GM18519 (cell line): ENCODE measurements at regions not wholly inside any gene's neighbourhood (a gene's known extent, or its start where the extent isn't known, plus 50 kb on each side); places are given as distances from the start of the nearest gene placed in this dataset.

Experiments used
- ATAC-seq: cut with Tn5 transposase; IDR thresholded peaks from one replicate; pipeline ENCODE4 v1.9.1; 2021; ENCODE audit warnings: mild to moderate bottlenecking, moderate library complexity; ENCODE audit not compliant: unreplicated experiment, low FRiP score

GRCh38 chr4:138426786-138427185 lies 184.6 kb upstream of the SLC7A11 start:
- no peak for ATAC-seq

GRCh38 chr4:138420471-138420870 lies 178.3 kb upstream of the SLC7A11 start:
- ATAC-seq: no peak

GRCh38 chr4:138414202-138414601 lies 172.1 kb upstream of the SLC7A11 start:
- no peak for ATAC-seq

- no peak for ATAC-seq
These were observed 171.1 kb upstream of the SLC7A11 start for GRCh38 chr4:138413273-138413672.

- ATAC-seq: no peak
These were observed 170.7 kb upstream of the SLC7A11 start for GRCh38 chr4:138412847-138413246.

GRCh38 chr4:138410266-138410665 lies 168.1 kb upstream of the SLC7A11 start:
- ATAC-seq: no peak

- ATAC-seq: peak; percentile 35
These were observed 167.5 kb upstream of the SLC7A11 start for GRCh38 chr4:138409670-138410069.

- ATAC-seq: no peak
These were observed 166.6 kb upstream of the SLC7A11 start for GRCh38 chr4:138408758-138409157.

- ATAC-seq: no peak
These were observed 165.2 kb upstream of the SLC7A11 start for GRCh38 chr4:138407329-138407728.

- ATAC-seq: no peak
These were observed 164.7 kb upstream of the SLC7A11 start for GRCh38 chr4:138406876-138407275.

GRCh38 chr4:138405934-138406567 lies 163.9 kb upstream of the SLC7A11 start:
- ATAC-seq: peak; percentile 77

GRCh38 chr4:138405466-138405891 lies 163.3 kb upstream of the SLC7A11 start:
- peak; percentile 56 for ATAC-seq

- no peak for ATAC-seq
These were observed 162.7 kb upstream of the SLC7A11 start for GRCh38 chr4:138404801-138405200.

GRCh38 chr4:138404251-138404650 lies 162.1 kb upstream of the SLC7A11 start:
- ATAC-seq: no peak

GRCh38 chr4:138401334-138401733 lies 159.2 kb upstream of the SLC7A11 start:
- ATAC-seq: no peak

GRCh38 chr4:138400543-138400942 lies 158.4 kb upstream of the SLC7A11 start:
- ATAC-seq: no peak

- ATAC-seq: no peak
These were observed 157.9 kb upstream of the SLC7A11 start for GRCh38 chr4:138400066-138400465.

GRCh38 chr4:138399081-138399480 lies 156.9 kb upstream of the SLC7A11 start:
- ATAC-seq: no peak

- no peak for ATAC-seq
These were observed 156.2 kb upstream of the SLC7A11 start for GRCh38 chr4:138398322-138398721.

GRCh38 chr4:138393886-138394610 lies 151.9 kb upstream of the SLC7A11 start:
- no peak for ATAC-seq

GRCh38 chr4:138392751-138393308 lies 150.7 kb upstream of the SLC7A11 start:
- peak; percentile 74 for ATAC-seq
